HFFc6 (cell line): ENCODE measurements at regions not wholly inside any gene's neighbourhood (a gene's known extent, or its start where the extent isn't known, plus 50 kb on each side); places are given as distances from the start of the nearest gene placed in this dataset.
A peak's percentile ranks its signal among the peaks of the same experiment; 100 is the strongest.

ENCODE experiments used
- DNase-seq: peaks from one replicate; pipeline ENCODE4 v3.0.0-alpha.2; 2018
- H3K27ac Mint-ChIP-seq: 2 replicates; pipeline ENCODE4 v1.8.0; 2020; ENCODE audit warnings: mild to moderate bottlenecking, mixed read lengths
- H3K27me3 Mint-ChIP-seq: 2 replicates; pipeline ENCODE4 v1.8.0; 2021; ENCODE audit warnings: mild to moderate bottlenecking, moderate library complexity, mixed read lengths; ENCODE audit not compliant: insufficient read depth
- H3K36me3 Mint-ChIP-seq: 2 replicates; pipeline ENCODE4 v1.8.0; 2021; ENCODE audit warnings: low read depth, mixed read lengths
- H3K4me1 Mint-ChIP-seq: 2 replicates; pipeline ENCODE4 v1.8.0; 2020; ENCODE audit warnings: low read depth, mixed read lengths
- H3K4me3 Mint-ChIP-seq: 2 replicates; pipeline ENCODE4 v1.8.0; 2020; ENCODE audit warnings: mild to moderate bottlenecking, moderate library complexity, mixed read lengths
- H3K9me3 Mint-ChIP-seq: 2 replicates; pipeline ENCODE4 v1.8.0; 2020; ENCODE audit warnings: mild to moderate bottlenecking, mixed read lengths
- CTCF ChIP-seq: fragments of 200-600 bp; sonication (generic); IDR thresholded peaks from 2 replicates; pipeline ENCODE4 v1.5.0; 2021; ENCODE audit warnings: antibody characterized with exemption, mild to moderate bottlenecking

GRCh38 chr3:18126772-18127171 is 298.4 kb downstream of the SATB1 start:
- no peak for TF ChIP-seq CTCF
- Mint-ChIP-seq H3K4me3 (no peak overlapping the region), H3K4me1 (peaks cover 34% of the 10 kb centered on the region), H3K9me3 (no peaks in the 10 kb centered on the region), H3K27ac (no peak overlapping the region), H3K27me3 (no peaks in the 10 kb centered on the region; the same call in 1 of the 2 replicates), H3K36me3 (peaks cover 4% of the 10 kb centered on the region; the same call in 1 of the 2 replicates)
- DNase-seq: no peak

DNA sequence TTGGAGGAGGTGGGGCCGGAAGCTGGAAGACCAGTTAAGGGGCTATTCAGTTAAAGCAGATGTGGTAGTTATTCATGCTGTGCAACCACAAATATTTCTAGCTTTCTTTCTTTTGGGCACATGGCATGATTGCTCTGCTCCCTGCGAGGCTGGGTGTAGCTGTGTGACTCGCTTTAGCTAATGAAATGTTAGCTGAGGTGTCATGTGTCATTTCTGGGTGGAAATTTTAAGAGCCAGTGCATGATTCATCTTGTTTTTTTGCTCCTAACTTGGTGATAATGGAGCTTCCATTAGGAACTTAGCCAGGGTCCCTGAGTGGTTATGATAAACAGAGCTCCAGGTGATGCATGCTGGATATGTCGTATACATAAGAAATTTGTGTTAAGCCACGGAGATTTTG is 300.6 kb downstream of the SATB1 start:
- Mint-ChIP-seq H3K27ac (no peak overlapping the region), H3K9me3 (no peaks in the 10 kb centered on the region), H3K27me3 (no peaks in the 10 kb centered on the region; the same call in 1 of the 2 replicates), H3K4me1 (peaks cover 57% of the 10 kb centered on the region), H3K36me3 (peaks cover 4% of the 10 kb centered on the region; the same call in 1 of the 2 replicates), H3K4me3 (no peak overlapping the region)
- no peak for TF ChIP-seq CTCF
- DNase-seq: peak; percentile 75

GRCh38 chr3:18122264-18122663 is 302.9 kb downstream of the SATB1 start:
- no peak for TF ChIP-seq CTCF
- no peak overlapping the region for H3K4me3 Mint-ChIP-seq
- peaks cover 64% of the 10 kb centered on the region for H3K4me1 Mint-ChIP-seq
- no peak for DNase-seq
- no peak overlapping the region for H3K27ac Mint-ChIP-seq
- no peaks in the 10 kb centered on the region for H3K9me3 Mint-ChIP-seq
- peaks cover 4% of the 10 kb centered on the region; the same call in 1 of the 2 replicates for H3K36me3 Mint-ChIP-seq
- no peaks in the 10 kb centered on the region; the same call in 1 of the 2 replicates for H3K27me3 Mint-ChIP-seq

GRCh38 chr3:18121020-18121419 is 304.1 kb downstream of the SATB1 start:
- Mint-ChIP-seq H3K36me3 (peaks cover 4% of the 10 kb centered on the region; the same call in 1 of the 2 replicates), H3K27me3 (no peaks in the 10 kb centered on the region; the same call in 1 of the 2 replicates), H3K9me3 (no peaks in the 10 kb centered on the region), H3K4me3 (no peak overlapping the region), H3K27ac (no peak overlapping the region), H3K4me1 (peaks cover 67% of the 10 kb centered on the region)
- DNase-seq: no peak
- TF ChIP-seq CTCF: no peak

- H3K4me3 Mint-ChIP-seq: peak overlapping the region; percentile 45
- H3K27ac Mint-ChIP-seq: peak overlapping the region; percentile 32
- H3K9me3 Mint-ChIP-seq: no peaks in the 10 kb centered on the region
- H3K27me3 Mint-ChIP-seq: no peaks in the 10 kb centered on the region; the same call in 1 of the 2 replicates
- DNase-seq: no peak
- no peak for TF ChIP-seq CTCF
- H3K36me3 Mint-ChIP-seq: peaks cover 4% of the 10 kb centered on the region; the same call in 1 of the 2 replicates
- H3K4me1 Mint-ChIP-seq: peaks cover 62% of the 10 kb centered on the region
These were observed 305.3 kb downstream of the SATB1 start for GRCh38 chr3:18119866-18120265.

DNA sequence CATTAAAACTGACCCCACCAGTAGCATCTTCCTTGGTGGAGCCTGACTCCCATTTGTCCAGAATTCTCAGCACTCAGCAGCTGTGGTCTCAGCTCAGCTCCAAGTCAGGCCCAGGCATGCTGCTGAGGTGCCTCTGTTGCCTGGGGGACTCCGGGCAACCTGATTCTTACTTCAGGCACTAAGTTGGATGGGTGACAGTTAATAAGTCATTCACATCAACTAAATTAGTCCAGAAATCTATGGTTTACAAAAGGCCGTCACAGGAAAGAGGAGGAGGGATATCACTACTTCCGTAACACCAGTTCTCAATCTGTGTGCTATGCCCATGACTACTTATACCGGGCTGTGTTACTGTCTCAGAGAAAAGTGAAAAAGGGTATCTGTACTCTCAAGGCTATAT is 310.2 kb downstream of the SATB1 start:
- Mint-ChIP-seq H3K4me1 (peaks cover 51% of the 10 kb centered on the region), H3K27ac (no peak overlapping the region), H3K4me3 (no peak overlapping the region), H3K27me3 (no peaks in the 10 kb centered on the region), H3K36me3 (no peaks in the 10 kb centered on the region), H3K9me3 (no peaks in the 10 kb centered on the region)
- no peak for DNase-seq
- no peak for TF ChIP-seq CTCF
